Activated CD4-positive, CD25-positive, alpha-beta regulatory T cell treated with anti-CD3 and anti-CD28 coated beads, Interleukin-2, amount 50 U/mL, for 16 hours (primary cell): ENCODE measurements at regions not wholly inside any gene's neighbourhood (a gene's known extent, or its start where the extent isn't known, plus 50 kb on each side); places are given as distances from the start of the nearest gene placed in this dataset.

Experiments used
- DNase-seq: peaks from one replicate; pipeline ENCODE4 v3.0.0-alpha.2; 2020; ENCODE audit warnings: low read depth, low spot score

GRCh38 chr12:107344035-107344808, 250.9 kb upstream of the CRY1 start:
- no peak for DNase-seq

- no peak for DNase-seq
These were observed 253.9 kb upstream of the CRY1 start for GRCh38 chr12:107347261-107347660.

- no peak for DNase-seq
These were observed 255.8 kb upstream of the CRY1 start for GRCh38 chr12:107349008-107349747.

- no peak for DNase-seq
These were observed 256.5 kb upstream of the CRY1 start for GRCh38 chr12:107349839-107350238.

- no peak for DNase-seq
These were observed 257.8 kb upstream of the CRY1 start for GRCh38 chr12:107351109-107351508.

GRCh38 chr12:107351713-107352112, 258.4 kb upstream of the CRY1 start:
- no peak for DNase-seq

GRCh38 chr12:107352347-107353081, 259.2 kb upstream of the CRY1 start:
- no peak for DNase-seq

GRCh38 chr12:107353312-107353711, 260.0 kb upstream of the CRY1 start:
- no peak for DNase-seq

- no peak for DNase-seq
These were observed 261.7 kb upstream of the CRY1 start for GRCh38 chr12:107355004-107355565.

- no peak for DNase-seq
These were observed 262.3 kb upstream of the CRY1 start for GRCh38 chr12:107355612-107356011.

GRCh38 chr12:107356266-107356936, 263.1 kb upstream of the CRY1 start:
- no peak for DNase-seq

GRCh38 chr12:107356937-107357295, 263.6 kb upstream of the CRY1 start:
- no peak for DNase-seq

- no peak for DNase-seq
These were observed 266.0 kb upstream of the CRY1 start for GRCh38 chr12:107359382-107359781.

- DNase-seq, result no peak
These were observed 266.7 kb upstream of the CRY1 start for GRCh38 chr12:107360033-107360432.

GRCh38 chr12:107360482-107360881, 267.1 kb upstream of the CRY1 start:
- DNase-seq, result no peak

- DNase-seq, result no peak
These were observed 268.6 kb upstream of the CRY1 start for GRCh38 chr12:107361970-107362369.

- no peak for DNase-seq
These were observed 269.6 kb upstream of the CRY1 start for GRCh38 chr12:107362960-107363359.

- DNase-seq, result no peak
These were observed 271.6 kb upstream of the CRY1 start for GRCh38 chr12:107364875-107365518.

- DNase-seq, result no peak
These were observed 272.4 kb upstream of the CRY1 start for GRCh38 chr12:107365703-107366102.

- DNase-seq, result no peak
These were observed 273.0 kb upstream of the CRY1 start for GRCh38 chr12:107366322-107366721.

GRCh38 chr12:107368586-107368985, 275.2 kb upstream of the CRY1 start:
- DNase-seq, result no peak
